ENCODE measurements at regions not wholly inside any gene's neighbourhood (a gene's known extent, or its start where the extent isn't known, plus 50 kb on each side); places are given as distances from the start of the nearest gene placed in this dataset.

DNA sequence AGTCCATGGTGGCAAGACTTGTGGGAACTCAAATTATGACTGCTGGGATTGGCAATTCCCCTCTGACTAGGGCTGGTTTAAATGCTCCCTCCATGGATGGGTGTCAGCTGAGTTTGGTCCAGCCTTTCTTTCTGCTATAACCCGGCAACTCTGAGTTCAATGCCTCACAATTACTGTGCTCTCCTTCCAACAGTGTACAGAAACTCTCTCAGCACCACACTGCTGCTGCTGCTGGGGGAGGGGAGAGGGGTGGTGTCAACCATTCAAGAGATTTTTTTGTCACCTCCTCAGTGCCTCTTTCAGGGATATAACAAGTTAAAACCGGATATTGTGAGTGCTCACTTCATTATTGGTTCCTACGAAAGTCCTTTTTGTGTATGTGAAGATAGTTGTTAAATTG is 830.3 kb upstream of the NXPH2 start:
- H3K4me3 ChIP-seq (ENCODE audit: low read depth in 1 of 3, low read length in 3 of 3): no peak overlapping the region
- TF ChIP-seq HNF4A (conservative IDR thresholded peaks at IDR 0.05) (no peak), YY1 (IDR thresholded peaks at IDR 0.05) (no peak), RAD21 (IDR thresholded peaks at IDR 0.05) (no peak), FOXA1 (IDR thresholded peaks at IDR 0.05) (no peak), EGR1 (IDR thresholded peaks at IDR 0.05; ENCODE audit: low read depth in 2 of 2) (no peak), SP1 (IDR thresholded peaks at IDR 0.05) (no peak), RXRA (IDR thresholded peaks at IDR 0.05) (no peak), JUND (IDR thresholded peaks at IDR 0.05) (no peak), NR2F2 (IDR thresholded peaks at IDR 0.05) (no peak), GABPA (IDR thresholded peaks at IDR 0.05 in 1 of 2, conservative IDR thresholded peaks at IDR 0.05 in 1 of 2) (no peak), FOXA2 (IDR thresholded peaks at IDR 0.05) (no peak), TAF1 (conservative IDR thresholded peaks at IDR 0.05) (no peak), HNF4G (IDR thresholded peaks at IDR 0.05) (no peak)
- TF ChIP-seq, protein P1, sequence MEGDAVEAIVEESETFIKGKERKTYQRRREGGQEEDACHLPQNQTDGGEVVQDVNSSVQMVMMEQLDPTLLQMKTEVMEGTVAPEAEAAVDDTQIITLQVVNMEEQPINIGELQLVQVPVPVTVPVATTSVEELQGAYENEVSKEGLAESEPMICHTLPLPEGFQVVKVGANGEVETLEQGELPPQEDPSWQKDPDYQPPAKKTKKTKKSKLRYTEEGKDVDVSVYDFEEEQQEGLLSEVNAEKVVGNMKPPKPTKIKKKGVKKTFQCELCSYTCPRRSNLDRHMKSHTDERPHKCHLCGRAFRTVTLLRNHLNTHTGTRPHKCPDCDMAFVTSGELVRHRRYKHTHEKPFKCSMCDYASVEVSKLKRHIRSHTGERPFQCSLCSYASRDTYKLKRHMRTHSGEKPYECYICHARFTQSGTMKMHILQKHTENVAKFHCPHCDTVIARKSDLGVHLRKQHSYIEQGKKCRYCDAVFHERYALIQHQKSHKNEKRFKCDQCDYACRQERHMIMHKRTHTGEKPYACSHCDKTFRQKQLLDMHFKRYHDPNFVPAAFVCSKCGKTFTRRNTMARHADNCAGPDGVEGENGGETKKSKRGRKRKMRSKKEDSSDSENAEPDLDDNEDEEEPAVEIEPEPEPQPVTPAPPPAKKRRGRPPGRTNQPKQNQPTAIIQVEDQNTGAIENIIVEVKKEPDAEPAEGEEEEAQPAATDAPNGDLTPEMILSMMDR (IDR thresholded peaks at IDR 0.05; ENCODE audit: low read depth, low read length, missing input control): no peak
- TF ChIP-seq, protein P2, sequence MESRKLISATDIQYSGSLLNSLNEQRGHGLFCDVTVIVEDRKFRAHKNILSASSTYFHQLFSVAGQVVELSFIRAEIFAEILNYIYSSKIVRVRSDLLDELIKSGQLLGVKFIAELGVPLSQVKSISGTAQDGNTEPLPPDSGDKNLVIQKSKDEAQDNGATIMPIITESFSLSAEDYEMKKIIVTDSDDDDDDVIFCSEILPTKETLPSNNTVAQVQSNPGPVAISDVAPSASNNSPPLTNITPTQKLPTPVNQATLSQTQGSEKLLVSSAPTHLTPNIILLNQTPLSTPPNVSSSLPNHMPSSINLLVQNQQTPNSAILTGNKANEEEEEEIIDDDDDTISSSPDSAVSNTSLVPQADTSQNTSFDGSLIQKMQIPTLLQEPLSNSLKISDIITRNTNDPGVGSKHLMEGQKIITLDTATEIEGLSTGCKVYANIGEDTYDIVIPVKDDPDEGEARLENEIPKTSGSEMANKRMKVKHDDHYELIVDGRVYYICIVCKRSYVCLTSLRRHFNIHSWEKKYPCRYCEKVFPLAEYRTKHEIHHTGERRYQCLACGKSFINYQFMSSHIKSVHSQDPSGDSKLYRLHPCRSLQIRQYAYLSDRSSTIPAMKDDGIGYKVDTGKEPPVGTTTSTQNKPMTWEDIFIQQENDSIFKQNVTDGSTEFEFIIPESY (IDR thresholded peaks at IDR 0.05): no peak
- TF ChIP-seq, protein P3, sequence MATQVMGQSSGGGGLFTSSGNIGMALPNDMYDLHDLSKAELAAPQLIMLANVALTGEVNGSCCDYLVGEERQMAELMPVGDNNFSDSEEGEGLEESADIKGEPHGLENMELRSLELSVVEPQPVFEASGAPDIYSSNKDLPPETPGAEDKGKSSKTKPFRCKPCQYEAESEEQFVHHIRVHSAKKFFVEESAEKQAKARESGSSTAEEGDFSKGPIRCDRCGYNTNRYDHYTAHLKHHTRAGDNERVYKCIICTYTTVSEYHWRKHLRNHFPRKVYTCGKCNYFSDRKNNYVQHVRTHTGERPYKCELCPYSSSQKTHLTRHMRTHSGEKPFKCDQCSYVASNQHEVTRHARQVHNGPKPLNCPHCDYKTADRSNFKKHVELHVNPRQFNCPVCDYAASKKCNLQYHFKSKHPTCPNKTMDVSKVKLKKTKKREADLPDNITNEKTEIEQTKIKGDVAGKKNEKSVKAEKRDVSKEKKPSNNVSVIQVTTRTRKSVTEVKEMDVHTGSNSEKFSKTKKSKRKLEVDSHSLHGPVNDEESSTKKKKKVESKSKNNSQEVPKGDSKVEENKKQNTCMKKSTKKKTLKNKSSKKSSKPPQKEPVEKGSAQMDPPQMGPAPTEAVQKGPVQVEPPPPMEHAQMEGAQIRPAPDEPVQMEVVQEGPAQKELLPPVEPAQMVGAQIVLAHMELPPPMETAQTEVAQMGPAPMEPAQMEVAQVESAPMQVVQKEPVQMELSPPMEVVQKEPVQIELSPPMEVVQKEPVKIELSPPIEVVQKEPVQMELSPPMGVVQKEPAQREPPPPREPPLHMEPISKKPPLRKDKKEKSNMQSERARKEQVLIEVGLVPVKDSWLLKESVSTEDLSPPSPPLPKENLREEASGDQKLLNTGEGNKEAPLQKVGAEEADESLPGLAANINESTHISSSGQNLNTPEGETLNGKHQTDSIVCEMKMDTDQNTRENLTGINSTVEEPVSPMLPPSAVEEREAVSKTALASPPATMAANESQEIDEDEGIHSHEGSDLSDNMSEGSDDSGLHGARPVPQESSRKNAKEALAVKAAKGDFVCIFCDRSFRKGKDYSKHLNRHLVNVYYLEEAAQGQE (IDR thresholded peaks at IDR 0.05): no peak
- TF ChIP-seq, protein P4, sequence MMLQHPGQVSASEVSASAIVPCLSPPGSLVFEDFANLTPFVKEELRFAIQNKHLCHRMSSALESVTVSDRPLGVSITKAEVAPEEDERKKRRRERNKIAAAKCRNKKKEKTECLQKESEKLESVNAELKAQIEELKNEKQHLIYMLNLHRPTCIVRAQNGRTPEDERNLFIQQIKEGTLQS (IDR thresholded peaks at IDR 0.05): no peak
- TF ChIP-seq, protein P5, sequence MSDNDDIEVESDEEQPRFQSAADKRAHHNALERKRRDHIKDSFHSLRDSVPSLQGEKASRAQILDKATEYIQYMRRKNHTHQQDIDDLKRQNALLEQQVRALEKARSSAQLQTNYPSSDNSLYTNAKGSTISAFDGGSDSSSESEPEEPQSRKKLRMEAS (IDR thresholded peaks at IDR 0.05): no peak
- WGBS: 51% methylated on average over 3 of the region's 3 CpGs
- H3K36me3 ChIP-seq (ENCODE audit: control insufficient read depth in 4 of 4, insufficient read depth in 3 of 4, low read depth in 1 of 4, low read length in 3 of 4): no peaks in the 10 kb centered on the region
- H3K4me1 ChIP-seq (ENCODE audit: control insufficient read depth in 4 of 4, insufficient read depth in 4 of 4, low read length in 3 of 4): no peaks in the 10 kb centered on the region
- H3K9me3 ChIP-seq (ENCODE audit: control insufficient read depth in 4 of 4, low read length in 3 of 4): no peaks in the 10 kb centered on the region
- no peak overlapping the region for H3K9ac ChIP-seq (ENCODE audit: low read depth in 1 of 2, low read length in 2 of 2)
- no peaks in the 10 kb centered on the region for H3K27me3 ChIP-seq (ENCODE audit: control insufficient read depth in 4 of 4, insufficient read depth in 4 of 4, low read length in 3 of 4)
- DNase-seq (ENCODE audit: low spot score): no peak
- H3K27ac ChIP-seq (ENCODE audit: low read depth in 1 of 2, low read length in 2 of 2): no peak overlapping the region

Measured in liver (tissue), 8 donors.